ENCODE measurements at regions not wholly inside any gene's neighbourhood (a gene's known extent, or its start where the extent isn't known, plus 50 kb on each side); places are given as distances from the start of the nearest gene placed in this dataset.

GRCh38 chr12:34347367-34347766 lies 325.1 kb downstream of the ALG10 start:
- no peak for DNase-seq

- DNase-seq = no peak
Observed at GRCh38 chr12:34348064-34348463, 325.8 kb downstream of the ALG10 start.

GRCh38 chr12:34348836-34349672 lies 326.8 kb downstream of the ALG10 start:
- no peak for DNase-seq

GRCh38 chr12:34349673-34349961 lies 327.3 kb downstream of the ALG10 start:
- DNase-seq = no peak

GRCh38 chr12:34350092-34351041 lies 328.1 kb downstream of the ALG10 start:
- DNase-seq = no peak

- no peak for DNase-seq
Observed at GRCh38 chr12:34352098-34352497, 329.8 kb downstream of the ALG10 start.

- DNase-seq = no peak
Observed at GRCh38 chr12:34354239-34355200, 332.2 kb downstream of the ALG10 start.

GRCh38 chr12:34356233-34356987 lies 334.1 kb downstream of the ALG10 start:
- no peak for DNase-seq

GRCh38 chr12:34357791-34358190 lies 335.5 kb downstream of the ALG10 start:
- DNase-seq = no peak

GRCh38 chr12:34358198-34358597 lies 335.9 kb downstream of the ALG10 start:
- DNase-seq = no peak

- DNase-seq = no peak
Observed at GRCh38 chr12:34361721-34362316, 339.5 kb downstream of the ALG10 start.

GRCh38 chr12:34363050-34363673 lies 340.9 kb downstream of the ALG10 start:
- no peak for DNase-seq

- DNase-seq = no peak
Observed at GRCh38 chr12:34368079-34368478, 345.8 kb downstream of the ALG10 start.

- DNase-seq = no peak
Observed at GRCh38 chr12:34371050-34371449, 348.8 kb downstream of the ALG10 start.

GRCh38 chr12:34372003-34372402 lies 349.7 kb downstream of the ALG10 start:
- DNase-seq = no peak

GRCh38 chr12:34373926-34374325 lies 351.6 kb downstream of the ALG10 start:
- no peak for DNase-seq

- DNase-seq = no peak
Observed at GRCh38 chr12:34376133-34376799, 354.0 kb downstream of the ALG10 start.

- no peak for DNase-seq
Observed at GRCh38 chr12:34377243-34378035, 355.1 kb downstream of the ALG10 start.

GRCh38 chr12:34379142-34379541 lies 356.8 kb downstream of the ALG10 start:
- DNase-seq = no peak

- no peak for DNase-seq
Observed at GRCh38 chr12:34384693-34385092, 362.4 kb downstream of the ALG10 start.

Measured in activated CD4-positive, alpha-beta T cell treated with anti-CD3 and anti-CD28 coated beads for 4 hours (primary cell).